Astrocyte of the spinal cord (primary cell): ENCODE measurements at regions not wholly inside any gene's neighbourhood (a gene's known extent, or its start where the extent isn't known, plus 50 kb on each side); places are given as distances from the start of the nearest gene placed in this dataset.

Experiments used
- DNase-seq: peaks from one replicate; pipeline ENCODE4 v3.0.0; 2011; ENCODE audit warnings: low read depth, low spot score
- H3K4me3 ChIP-seq: 2 replicates; pipeline ENCODE4 v1.5.1; 2011; ENCODE audit warnings: low read depth, mild to moderate bottlenecking, low read length, moderate library complexity
- CTCF ChIP-seq: IDR thresholded peaks from 2 replicates; pipeline ENCODE4 v1.5.1; 2012; ENCODE audit warnings: low read depth, mild to moderate bottlenecking, low read length, inconsistent platforms
- in situ Hi-C: cut with HindIII; loops from 2 replicates; pipeline ENCODE4 v1.10.0; 2017; ENCODE audit warnings: low sequenced_read_pairs

DNA sequence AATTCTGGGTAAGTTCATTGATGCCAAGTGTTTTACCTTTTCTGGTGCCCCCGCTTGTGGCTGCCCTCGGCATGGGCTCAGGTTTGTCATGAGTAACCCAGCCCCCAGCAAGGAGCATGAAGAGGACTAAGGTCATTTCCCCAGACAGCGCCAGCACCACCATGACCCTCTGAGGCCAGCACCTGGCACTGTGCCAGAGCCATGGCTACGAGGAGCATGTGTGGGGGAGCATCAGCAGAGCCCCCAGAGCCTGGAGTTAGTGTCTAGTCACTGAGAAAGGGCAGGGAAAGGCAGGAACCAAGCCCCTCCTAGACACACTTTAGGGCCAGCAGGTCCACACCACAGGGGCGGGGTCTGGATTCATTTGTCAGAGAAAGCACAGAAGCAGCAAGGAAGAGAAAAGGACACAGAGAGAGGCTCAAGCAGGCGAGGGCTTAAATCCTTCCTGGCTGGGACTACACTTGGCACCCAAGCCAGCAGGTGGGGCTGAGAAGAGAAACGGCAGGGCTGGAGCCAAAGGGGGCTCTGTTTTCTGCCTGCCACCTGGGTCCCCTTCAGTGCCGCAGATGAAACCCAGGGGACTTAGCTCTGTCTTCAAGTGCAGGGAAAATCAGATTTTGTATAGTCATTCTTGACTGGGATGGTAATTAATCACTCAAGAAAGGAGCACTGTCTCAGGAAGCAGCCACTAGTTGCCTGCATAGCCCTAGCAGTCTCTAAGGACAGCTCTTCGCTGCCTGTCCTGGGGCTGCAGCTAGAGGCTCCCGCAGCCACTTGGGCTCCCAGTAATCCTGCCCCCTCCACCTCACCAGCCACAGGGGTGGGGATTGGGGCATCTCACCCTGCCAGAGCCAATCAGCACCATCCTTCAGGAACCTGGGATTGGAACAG, 79.6 kb upstream of the ZC3H12A start:
- no peak for DNase-seq
- in situ Hi-C loops, result no loop called here
- no peak overlapping the region for H3K4me3 ChIP-seq
- TF ChIP-seq CTCF, result no peak

GRCh38 chr1:37398096-37398495, 76.3 kb upstream of the ZC3H12A start:
- in situ Hi-C loops, result no loop called here
- no peak for TF ChIP-seq CTCF
- DNase-seq, result no peak
- no peak overlapping the region for H3K4me3 ChIP-seq

GRCh38 chr1:37399205-37399604, 75.2 kb upstream of the ZC3H12A start:
- no peak overlapping the region for H3K4me3 ChIP-seq
- no peak for TF ChIP-seq CTCF
- in situ Hi-C loops, result no loop called here
- DNase-seq, result no peak

DNA sequence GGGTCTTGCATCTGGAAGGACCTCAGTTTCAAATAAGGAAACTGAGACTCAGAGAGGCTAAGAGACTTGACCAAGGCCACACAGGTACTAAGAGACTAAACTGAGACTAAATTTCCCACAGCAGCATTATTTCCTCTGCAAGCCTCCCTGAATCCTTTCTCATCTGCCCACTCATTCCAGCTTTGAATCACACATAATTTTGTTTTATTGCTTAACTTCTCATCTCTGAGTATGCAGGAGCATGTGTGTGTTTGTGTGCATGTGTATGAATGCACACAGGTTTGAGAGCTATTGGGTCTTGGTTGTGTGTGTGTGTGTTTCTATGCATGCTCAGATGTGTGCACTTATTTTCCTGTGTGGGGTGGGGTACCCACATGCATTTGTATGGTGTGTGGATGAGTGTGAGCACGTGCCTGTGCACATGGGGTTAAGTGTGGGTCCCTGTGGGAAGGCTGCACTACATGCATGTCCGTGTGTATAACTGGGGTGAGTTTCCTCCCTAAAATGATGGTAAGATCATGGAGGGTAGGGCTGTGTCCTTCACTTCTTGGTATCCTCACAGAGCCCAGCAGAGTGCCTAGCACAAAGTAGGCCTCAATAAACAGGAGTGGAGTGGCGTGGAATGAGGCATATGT, 74.4 kb upstream of the ZC3H12A start:
- in situ Hi-C loops, result no loop called here
- no peak for DNase-seq
- H3K4me3 ChIP-seq, result no peak overlapping the region
- no peak for TF ChIP-seq CTCF

- no peak for TF ChIP-seq CTCF
Observed at GRCh38 chr1:37400466-37401225, 73.7 kb upstream of the ZC3H12A start.

DNA sequence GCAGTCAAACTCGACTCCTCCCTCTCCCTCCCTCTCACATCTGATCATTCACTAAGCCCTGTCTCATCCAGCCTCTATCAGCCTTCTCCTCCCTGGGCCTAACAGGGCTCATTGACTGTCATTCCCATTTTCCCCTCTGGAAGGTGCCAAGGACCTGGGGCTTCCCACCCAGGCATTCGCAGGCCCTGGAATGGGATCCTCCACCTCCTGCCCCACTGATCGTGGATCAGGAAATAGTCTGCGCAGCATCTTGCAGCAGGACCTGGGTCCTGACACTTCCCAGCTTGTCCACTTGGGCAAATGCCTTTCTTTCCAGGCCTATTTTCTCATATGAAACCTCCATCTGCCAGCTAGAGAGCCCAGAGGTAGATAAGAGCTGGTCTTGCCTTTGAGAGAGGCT, 71.2 kb upstream of the ZC3H12A start:
- H3K4me3 ChIP-seq, result no peak overlapping the region
- in situ Hi-C loops, result no loop called here
- DNase-seq, result no peak
- no peak for TF ChIP-seq CTCF

More at GRCh38 chr1:37400466-37401225, 73.7 kb upstream of the ZC3H12A start:
- in situ Hi-C loops, result no loop called here
- DNase-seq, result no peak
- no peak overlapping the region for H3K4me3 ChIP-seq
